ENCODE measurements at regions not wholly inside any gene's neighbourhood (a gene's known extent, or its start where the extent isn't known, plus 50 kb on each side); places are given as distances from the start of the nearest gene placed in this dataset.

DNA sequence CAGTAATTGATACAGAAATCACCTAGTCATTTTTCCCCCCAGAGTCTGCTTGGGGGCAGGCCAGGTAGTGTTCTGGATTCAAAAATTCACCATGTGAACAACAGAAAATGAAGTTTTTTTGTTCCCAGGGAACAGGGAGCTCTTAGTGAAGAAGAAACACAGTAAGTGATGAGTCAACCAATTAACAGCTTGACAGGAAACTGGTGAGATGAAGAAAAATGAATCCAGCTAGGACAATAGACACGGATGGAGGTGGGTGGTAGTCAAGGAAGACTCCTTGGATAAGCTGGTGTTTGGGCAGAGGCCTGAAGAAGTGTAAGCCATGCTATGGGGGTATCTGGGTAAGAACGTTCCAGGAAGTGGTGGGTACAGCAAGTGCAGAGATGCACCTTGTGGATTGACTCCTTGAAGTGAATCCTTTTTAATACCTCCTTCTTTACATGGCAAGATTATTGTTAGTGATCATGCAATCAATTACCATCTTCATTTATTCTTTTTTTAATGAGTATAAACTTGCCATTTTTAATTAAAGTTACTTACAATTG is 339.9 kb upstream of the RGMA start:
- no peak for FAIRE-seq
- no peaks in the 10 kb centered on the region for H3K27me3 ChIP-seq (ENCODE audit: control insufficient read depth in 2 of 2, insufficient read depth in 2 of 2, low read length in 2 of 2)
- no peak for ATAC-seq

More for the DNA sequence above, 339.9 kb upstream of the RGMA start:
- no peaks in the 10 kb centered on the region for H3K36me3 ChIP-seq (ENCODE audit: control insufficient read depth, insufficient read depth, low read length)
- in situ Hi-C loops (cut with MboI) (no loop called here), intact Hi-C loops (cut with micrococcal nuclease) (no loop called here)
- H3K27ac ChIP-seq (ENCODE audit: extremely low read depth, low read depth, low read length): no peak overlapping the region
- no peaks in the 10 kb centered on the region for H3K9me1 ChIP-seq (ENCODE audit: control insufficient read depth, insufficient read depth, low read length)
- no TSS peak for BruUV-seq (replicated peaks)
- TF ChIP-seq, protein P1, sequence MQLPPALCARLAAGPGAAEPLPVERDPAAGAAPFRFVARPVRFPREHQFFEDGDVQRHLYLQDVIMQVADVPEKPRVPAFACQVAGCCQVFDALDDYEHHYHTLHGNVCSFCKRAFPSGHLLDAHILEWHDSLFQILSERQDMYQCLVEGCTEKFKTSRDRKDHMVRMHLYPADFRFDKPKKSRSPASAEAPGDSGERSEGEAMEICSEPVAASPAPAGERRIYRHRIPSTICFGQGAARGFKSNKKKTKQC (CRISPR knock-in tag; IDR thresholded peaks at IDR 0.05): no peak
- TF ChIP-seq ZNF165 (CRISPR knock-in tag; IDR thresholded peaks at IDR 0.05; ENCODE audit: borderline replicate concordance) (no peak), ZNF384 (IDR thresholded peaks at IDR 0.05; ENCODE audit: low read depth, low read length) (no peak), TCF3 (CRISPR knock-in tag; IDR thresholded peaks at IDR 0.05) (no peak)
- TF ChIP-seq, protein P2, sequence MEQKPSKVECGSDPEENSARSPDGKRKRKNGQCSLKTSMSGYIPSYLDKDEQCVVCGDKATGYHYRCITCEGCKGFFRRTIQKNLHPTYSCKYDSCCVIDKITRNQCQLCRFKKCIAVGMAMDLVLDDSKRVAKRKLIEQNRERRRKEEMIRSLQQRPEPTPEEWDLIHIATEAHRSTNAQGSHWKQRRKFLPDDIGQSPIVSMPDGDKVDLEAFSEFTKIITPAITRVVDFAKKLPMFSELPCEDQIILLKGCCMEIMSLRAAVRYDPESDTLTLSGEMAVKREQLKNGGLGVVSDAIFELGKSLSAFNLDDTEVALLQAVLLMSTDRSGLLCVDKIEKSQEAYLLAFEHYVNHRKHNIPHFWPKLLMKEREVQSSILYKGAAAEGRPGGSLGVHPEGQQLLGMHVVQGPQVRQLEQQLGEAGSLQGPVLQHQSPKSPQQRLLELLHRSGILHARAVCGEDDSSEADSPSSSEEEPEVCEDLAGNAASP (IDR thresholded peaks at IDR 0.05): no peak
- no peak overlapping the region for H3K4me2 ChIP-seq (ENCODE audit: insufficient read depth, low read length)
- H3K9me3 ChIP-seq (replicated peaks; ENCODE audit: control insufficient read depth, insufficient read depth, low read depth, low read length): no peaks in the 10 kb centered on the region
- POLR2A ChIA-PET: no interaction called here
- 0% methylated on average over 2 of the region's 2 CpGs for WGBS (ENCODE audit: insufficient coverage, low coverage, missing lambda C conversion rate)
- H3K9ac ChIP-seq (ENCODE audit: insufficient read depth in 1 of 2, low read depth in 2 of 2, low read length in 2 of 2): no peak overlapping the region
- H3K4me3 ChIP-seq: no peak overlapping the region
- H2AFZ ChIP-seq (ENCODE audit: low read depth, low read length): no peak overlapping the region
- CTCF ChIA-PET (ENCODE audit: low intra/inter-chr PET ratio): no interaction called here
- no peaks in the 10 kb centered on the region for H3K4me1 ChIP-seq (replicated peaks in 1 of 2; ENCODE audit: control insufficient read depth in 2 of 2, insufficient read depth in 2 of 2, low read length in 2 of 2)
- DNase-seq (ENCODE audit: extremely low read depth in 1 of 4, low spot score in 3 of 4): no peak
- H3K79me2 ChIP-seq (ENCODE audit: control insufficient read depth, insufficient read depth, low read length): no peaks in the 10 kb centered on the region
- no peaks in the 10 kb centered on the region for H4K20me1 ChIP-seq (replicated peaks; ENCODE audit: control insufficient read depth, insufficient read depth, low read length)

All from K562 (cell line).